ENCODE measurements at regions not wholly inside any gene's neighbourhood (a gene's known extent, or its start where the extent isn't known, plus 50 kb on each side); places are given as distances from the start of the nearest gene placed in this dataset.

GRCh38 chr2:140136366-140136765, 1356.2 kb upstream of the NXPH2 start:
- TF ChIP-seq GATA3 (IDR thresholded peaks at IDR 0.05; ENCODE audit: low read depth, low read length) (no peak), GATA2 (IDR thresholded peaks at IDR 0.05; ENCODE audit: low read depth, low read length) (no peak)
